GM20000 (cell line): ENCODE measurements at regions not wholly inside any gene's neighbourhood (a gene's known extent, or its start where the extent isn't known, plus 50 kb on each side); places are given as distances from the start of the nearest gene placed in this dataset.

Experiments used
- DNase-seq: peaks from one replicate; pipeline ENCODE4 v3.0.0; 2012; ENCODE audit warnings: low spot score
- TF ChIP-seq, protein P1 (sequence below): IDR thresholded peaks from 2 replicates; pipeline ENCODE4 v1.5.1; 2012; ENCODE audit warnings: mild to moderate bottlenecking, control low read depth; ENCODE audit errors: extremely low read depth, missing control alignments

- DNase-seq, result no peak
- TF ChIP-seq, protein P1, sequence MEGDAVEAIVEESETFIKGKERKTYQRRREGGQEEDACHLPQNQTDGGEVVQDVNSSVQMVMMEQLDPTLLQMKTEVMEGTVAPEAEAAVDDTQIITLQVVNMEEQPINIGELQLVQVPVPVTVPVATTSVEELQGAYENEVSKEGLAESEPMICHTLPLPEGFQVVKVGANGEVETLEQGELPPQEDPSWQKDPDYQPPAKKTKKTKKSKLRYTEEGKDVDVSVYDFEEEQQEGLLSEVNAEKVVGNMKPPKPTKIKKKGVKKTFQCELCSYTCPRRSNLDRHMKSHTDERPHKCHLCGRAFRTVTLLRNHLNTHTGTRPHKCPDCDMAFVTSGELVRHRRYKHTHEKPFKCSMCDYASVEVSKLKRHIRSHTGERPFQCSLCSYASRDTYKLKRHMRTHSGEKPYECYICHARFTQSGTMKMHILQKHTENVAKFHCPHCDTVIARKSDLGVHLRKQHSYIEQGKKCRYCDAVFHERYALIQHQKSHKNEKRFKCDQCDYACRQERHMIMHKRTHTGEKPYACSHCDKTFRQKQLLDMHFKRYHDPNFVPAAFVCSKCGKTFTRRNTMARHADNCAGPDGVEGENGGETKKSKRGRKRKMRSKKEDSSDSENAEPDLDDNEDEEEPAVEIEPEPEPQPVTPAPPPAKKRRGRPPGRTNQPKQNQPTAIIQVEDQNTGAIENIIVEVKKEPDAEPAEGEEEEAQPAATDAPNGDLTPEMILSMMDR, result no peak
These were observed 381.9 kb upstream of the TOM1L1 start for GRCh38 chr17:54518706-54519105.

GRCh38 chr17:54521137-54521536, 379.5 kb upstream of the TOM1L1 start:
- TF ChIP-seq, protein P1, result no peak
- no peak for DNase-seq

- TF ChIP-seq, protein P1, result no peak
- DNase-seq, result no peak
These were observed 376.2 kb upstream of the TOM1L1 start for GRCh38 chr17:54524501-54524900.

DNA sequence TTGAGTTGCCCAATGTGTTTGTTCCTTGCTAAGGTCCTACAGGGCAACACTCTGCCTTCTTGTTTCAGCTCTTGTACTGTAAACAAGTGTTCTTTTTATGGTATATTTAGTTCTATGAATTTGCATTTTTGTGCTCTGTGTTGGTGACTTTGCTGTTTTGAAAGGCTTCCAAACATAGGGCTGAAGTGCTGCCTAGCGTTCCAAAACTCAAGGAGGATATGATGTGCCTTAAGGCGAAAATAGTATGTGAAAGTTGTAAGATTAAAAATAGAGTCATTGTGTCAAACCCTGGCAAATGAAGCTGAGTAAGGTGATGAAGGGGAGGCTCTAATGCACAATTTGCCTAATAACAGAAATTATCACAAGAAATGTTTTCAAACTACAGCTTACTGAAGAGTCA, 372.7 kb upstream of the TOM1L1 start:
- DNase-seq, result no peak
- TF ChIP-seq, protein P1, result no peak

GRCh38 chr17:54530398-54530797, 370.3 kb upstream of the TOM1L1 start:
- TF ChIP-seq, protein P1, result no peak
- no peak for DNase-seq

DNA sequence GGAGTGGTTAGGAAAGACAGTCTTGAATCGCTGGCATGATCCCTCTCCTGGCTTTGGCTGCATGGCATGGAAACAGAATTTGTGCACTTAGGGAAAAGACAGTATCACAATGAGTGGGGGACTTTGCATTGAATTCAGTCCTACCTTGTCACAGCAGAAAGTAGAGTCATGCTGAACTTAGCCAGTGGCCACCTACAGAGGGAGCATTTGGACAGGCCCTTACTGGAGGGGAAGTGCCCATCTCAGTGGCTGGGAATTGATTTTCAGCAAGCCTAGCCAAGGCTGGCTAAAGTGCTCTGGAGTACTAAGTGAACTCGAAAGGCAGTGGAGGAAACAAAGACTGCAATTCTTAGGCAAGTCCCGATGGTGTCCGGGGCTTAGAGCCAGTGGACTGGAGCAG, 364.3 kb upstream of the TOM1L1 start:
- no peak for DNase-seq
- TF ChIP-seq, protein P1, result no peak

GRCh38 chr17:54537656-54538055, 363.0 kb upstream of the TOM1L1 start:
- no peak for DNase-seq
- TF ChIP-seq, protein P1, result no peak

- TF ChIP-seq, protein P1, result no peak
- DNase-seq, result no peak
These were observed 356.4 kb upstream of the TOM1L1 start for GRCh38 chr17:54544249-54544648.
